HG02885 (cell line): ENCODE measurements at regions not wholly inside any gene's neighbourhood (a gene's known extent, or its start where the extent isn't known, plus 50 kb on each side); places are given as distances from the start of the nearest gene placed in this dataset.
"Not testable (repeated sequence)": the region's sequence is repeated elsewhere in the genome, so short reads cannot be mapped to it uniquely, and the experiment has no call there.

Experiments used
- ATAC-seq: cut with Tn5 transposase; IDR thresholded peaks from one replicate; pipeline ENCODE4 v1.9.1; 2021; ENCODE audit warnings: mild to moderate bottlenecking; ENCODE audit not compliant: unreplicated experiment, poor library complexity

DNA sequence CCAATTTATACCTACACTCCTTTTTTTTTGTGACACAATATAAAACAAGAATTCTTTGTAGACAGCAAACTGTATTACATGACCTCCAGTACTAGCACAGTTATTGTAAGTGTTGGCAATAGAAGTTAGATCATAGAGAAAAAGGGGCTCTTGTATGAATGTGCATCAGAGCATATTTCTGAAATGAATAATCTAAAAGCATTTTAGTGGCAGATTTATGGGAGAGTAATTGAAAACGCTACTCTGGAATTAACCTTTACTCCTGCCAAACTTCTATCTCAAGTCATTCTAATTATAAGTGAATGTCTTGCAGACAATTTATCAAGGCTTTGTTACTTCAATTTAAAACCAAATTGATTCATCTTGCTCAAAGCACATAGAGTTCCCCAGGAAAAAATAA is 968.1 kb downstream of the TAF11L14 start:
- no peak for ATAC-seq

DNA sequence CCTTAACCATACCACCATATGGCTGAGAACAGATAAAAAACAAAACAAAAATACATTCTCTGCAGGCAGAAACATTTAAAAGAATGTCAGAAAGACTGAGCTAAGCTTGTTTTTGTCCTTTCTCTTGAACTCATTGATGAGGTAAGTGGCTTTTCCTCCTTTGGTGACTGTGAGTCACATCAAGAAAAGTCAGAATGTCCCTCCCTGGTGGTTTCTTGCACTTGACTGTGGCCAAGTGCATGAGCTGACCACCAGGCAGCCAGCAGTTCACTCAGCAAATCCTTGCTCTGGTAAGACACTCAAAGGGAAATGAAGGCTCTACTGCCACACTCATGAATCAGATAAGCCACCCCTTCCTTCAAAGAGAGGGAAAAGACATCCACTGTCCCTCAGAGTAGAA is 970.9 kb downstream of the TAF11L14 start:
- ATAC-seq: peak; percentile 48

DNA sequence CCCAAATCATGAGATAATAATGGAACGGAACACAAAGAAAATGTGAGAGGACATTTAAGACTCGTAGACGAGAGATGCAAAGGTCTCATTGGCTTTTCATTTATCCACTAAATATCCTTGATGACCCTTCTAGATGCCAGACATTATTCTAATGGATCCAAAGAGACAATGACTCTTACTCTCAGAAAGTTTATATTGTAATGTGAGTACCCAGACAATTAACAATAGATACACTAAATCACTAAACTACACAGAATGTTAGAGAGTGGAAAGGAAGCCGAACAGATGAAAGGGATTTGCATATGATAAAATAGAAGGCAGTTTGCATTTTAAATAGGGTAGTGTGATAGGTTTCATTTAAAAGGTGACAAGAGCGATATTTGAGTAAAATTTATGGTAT is 973.3 kb downstream of the TAF11L14 start:
- no peak for ATAC-seq

DNA sequence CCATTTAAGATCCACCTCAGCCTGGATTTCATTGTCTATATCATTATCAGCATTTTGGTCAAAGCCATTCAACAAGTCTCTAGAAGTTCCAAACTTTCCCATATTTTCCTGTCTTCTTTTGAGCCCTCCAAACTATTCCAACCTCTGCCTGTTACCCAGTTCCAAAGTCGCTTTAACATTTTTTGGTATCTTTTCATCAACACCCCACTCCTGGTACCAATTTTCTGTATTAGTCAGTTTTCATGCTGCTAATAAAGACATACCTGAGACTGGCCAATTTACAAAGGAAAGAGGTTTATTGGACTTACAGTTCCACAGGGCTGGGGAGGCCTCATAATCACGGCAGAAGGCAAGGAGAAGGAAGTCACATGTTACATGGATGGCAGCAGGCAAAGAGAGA is 982.9 kb downstream of the TAF11L14 start:
- ATAC-seq: not testable (repeated sequence)

DNA sequence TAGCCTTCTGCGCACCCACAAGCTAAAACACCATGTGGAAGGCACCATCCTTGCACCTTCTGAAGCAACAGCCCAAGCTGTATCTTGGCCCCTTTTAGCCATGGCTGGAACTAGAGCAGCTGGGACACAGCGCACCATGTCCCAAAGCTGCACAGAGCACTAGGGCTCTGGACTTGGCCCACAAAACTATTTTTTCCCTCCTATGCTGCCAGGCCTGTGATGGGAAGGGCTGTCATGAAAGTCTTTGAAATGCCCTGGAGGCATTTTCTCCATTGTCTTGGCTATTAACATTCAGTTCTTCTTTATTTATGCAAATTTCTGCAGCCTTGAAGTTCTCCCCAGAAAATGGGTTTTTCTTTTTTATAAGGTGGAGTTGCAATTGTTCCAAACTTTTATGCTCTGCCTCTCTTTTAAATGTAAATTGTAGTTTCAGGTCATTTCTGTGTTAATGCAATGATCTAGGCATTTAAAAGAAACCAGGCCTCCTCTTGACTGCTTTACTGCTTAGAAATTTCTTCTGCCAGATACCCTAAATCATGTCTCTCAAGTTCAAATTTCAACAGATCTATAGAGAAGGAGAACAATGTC is 996.3 kb downstream of the TAF11L14 start:
- ATAC-seq: no peak

DNA sequence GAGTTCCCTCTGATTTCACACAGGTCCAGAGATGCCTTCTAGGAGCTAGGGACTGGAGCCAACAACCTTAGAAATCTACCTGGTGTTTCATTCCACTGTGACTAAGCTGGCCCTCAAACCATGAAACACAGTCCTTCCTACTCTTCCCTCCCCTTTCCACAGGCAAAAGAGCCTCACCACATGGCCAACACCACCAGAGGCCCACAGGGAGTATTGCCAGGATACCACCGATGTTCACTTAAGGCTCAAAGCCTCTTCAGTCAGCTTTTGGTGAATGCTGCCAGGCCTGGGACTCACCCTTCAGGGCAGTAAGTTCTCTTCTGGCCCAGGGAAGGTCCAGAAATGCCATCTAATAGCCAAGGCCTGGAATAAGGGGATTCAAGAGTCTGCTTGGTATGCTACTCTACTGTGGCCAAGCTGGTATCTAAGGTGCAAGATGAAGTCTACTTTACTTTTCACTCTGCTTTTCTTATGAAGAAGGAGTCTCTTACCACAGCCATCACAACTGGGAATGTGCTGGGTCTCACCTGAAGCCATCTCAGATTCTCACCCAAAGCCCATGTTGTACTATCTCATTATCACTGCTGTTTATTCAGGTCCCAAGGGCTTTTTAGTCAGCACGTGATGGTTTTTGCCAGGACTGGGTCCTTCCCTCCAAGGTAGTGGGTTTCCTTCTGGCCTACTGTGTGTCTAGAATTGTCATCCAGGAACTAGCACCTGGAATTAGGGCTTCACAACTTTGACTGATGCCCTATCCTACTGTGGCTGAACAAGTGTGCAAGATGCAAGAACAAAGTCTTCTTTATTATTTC is 1018.4 kb downstream of the TAF11L14 start:
- ATAC-seq: no peak

DNA sequence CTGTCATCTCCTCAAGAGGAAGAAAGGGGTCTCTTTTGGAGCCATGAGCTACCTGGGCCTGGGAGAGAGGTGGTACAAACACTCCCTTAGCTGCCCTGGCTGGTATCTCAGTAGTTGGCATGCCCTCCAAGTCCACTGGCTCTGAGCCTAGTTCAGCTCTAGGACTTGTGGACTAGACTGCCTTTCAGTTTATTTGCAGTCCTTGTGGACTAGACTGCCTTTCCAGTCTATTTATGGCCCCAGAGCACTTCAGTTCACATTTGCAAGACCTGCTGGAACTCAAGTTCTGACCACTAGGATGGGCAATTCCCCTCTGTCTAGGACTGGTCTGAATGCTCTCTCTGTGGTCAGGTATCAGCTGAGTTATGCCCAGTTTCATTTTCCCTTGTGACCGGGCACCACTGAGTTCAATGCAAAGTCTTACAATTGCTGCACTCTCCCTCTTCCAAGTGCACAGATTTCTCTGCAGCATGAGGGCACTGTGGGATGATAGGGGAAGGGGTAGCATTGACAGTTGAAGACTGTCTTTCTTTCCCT is 1019.0 kb downstream of the TAF11L14 start:
- peak; percentile 82 for ATAC-seq

DNA sequence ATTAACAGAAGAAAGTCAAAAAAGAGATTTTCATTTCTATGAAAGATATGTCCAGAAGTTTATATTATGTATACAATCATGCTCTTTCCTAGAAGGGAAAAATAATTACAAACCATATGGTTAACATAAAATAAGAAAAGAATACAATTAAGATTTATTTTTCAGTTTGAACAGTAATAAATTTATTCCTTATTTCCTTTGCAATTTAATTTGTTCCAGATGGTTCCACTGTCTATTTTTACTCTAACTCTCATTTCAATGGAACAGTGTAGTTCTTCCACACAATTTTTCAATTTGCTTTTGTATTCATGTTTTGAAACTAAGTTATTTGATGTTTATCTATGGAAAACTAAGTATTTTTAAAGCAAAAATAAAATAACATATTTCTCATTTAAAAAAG is 1026.3 kb downstream of the TAF11L14 start:
- no peak for ATAC-seq

DNA sequence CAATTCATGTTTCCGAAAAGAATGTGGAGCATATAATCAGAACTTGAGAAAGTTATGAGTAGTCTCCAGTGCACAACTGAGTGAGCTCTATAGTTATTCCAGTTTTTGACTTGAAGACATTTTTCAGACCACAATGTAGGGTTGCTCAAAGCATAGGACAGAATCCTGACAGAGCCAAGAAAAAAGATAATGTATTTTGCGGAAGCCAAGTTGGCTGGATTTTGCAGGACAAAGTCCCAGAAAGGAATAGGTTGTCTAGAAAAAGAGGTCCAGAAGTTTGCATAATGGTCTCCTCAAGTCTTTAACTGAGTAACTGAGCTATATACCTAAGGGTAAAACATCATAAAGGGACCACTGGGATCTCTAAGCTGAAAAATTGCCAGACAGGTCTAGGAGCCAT is 1028.0 kb downstream of the TAF11L14 start:
- no peak for ATAC-seq

DNA sequence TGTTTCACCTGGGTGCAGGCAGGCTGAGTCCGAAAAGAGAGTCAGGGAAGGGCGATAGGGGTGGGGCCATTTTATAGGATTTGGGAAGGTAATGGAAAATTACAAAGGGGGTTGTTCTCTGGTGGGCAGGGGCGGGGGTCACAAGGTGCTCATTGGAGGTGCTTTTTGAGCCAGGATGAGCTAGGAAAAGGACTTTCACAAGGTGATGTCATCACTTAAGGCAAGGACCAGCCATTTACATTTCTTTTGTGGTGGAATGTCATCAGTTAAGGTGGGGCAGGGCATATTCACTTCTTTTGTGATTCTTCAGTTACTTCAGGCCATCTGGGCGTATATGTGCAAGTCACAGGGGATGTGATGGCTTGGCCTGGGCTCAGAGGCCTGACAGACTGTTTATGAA is 1040.0 kb downstream of the TAF11L14 start:
- ATAC-seq: not testable (repeated sequence)

DNA sequence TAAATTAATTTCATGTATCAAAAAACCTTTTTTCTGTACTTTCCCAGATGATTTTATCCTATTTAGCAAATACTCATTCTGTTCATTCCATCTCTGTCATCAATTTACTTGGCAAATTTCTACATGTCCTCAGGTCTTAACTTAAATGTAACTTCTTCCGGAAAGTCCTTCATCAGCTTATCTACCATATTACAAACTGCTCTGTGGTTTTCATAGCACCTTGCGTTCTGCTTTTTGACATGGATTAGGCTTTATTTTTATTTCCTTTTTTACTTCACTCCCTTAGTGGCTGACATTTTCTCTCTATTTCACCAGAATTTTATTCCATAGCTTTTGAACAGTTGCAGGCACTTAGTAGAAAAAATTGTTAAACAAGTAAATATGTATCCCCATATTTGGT is 1040.8 kb downstream of the TAF11L14 start:
- ATAC-seq: no peak

DNA sequence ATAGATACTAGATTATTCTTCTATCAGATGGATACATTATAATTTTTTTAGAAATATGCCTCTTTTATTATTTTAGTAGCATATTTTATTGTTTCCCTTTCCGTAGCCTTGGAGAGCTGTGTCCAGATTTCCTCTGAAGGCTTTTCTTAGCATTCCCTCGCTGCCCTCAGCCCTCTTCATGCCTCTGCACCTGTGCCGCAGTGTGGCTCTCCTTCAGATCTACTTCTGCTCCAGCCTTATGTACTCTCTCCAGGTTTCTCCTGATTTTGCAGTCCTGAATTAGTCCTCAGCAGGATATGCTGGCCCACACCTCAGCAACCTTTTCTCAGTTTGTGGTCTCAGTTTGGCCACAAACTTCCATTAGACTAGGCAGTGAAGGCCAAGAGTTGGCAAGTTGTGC is 1052.0 kb downstream of the TAF11L14 start:
- no peak for ATAC-seq

DNA sequence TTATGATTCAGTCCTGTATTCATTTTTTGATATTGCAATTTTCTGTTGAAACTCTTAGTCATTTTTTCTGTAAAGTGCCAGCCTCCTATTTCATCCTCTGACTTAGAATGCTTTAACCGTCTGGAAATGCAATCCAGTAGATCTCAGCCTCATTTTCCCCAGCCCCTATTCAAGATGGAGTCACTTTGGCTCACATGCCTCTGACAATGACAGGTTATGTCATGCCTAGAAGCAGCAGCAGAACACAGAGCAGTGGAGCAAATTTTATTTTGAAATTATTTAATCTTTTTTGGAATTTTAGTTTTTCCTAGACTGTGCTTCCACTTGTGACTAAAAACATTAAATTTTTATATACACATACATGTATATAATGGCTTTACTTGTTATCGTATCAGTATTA is 1053.2 kb downstream of the TAF11L14 start:
- ATAC-seq: no peak

DNA sequence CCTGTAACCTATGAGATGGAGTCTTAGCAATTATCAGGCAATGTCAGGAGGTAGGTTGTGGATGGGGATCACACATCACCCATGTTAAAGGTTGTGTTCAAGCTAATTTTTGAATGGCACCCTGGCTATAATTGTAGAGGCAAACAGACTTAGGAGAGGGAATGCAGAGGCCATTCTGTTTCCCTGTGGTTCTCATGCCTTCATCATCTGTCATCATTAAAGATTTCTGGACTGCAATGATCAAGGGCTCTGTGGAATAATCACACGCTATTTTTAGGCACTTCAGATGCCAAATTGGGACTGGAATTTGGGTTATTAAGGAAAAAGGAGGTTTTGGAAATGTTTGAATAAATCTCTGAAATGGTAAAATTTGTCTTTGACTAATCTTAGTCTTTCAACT is 1065.4 kb downstream of the TAF11L14 start:
- ATAC-seq: no peak

DNA sequence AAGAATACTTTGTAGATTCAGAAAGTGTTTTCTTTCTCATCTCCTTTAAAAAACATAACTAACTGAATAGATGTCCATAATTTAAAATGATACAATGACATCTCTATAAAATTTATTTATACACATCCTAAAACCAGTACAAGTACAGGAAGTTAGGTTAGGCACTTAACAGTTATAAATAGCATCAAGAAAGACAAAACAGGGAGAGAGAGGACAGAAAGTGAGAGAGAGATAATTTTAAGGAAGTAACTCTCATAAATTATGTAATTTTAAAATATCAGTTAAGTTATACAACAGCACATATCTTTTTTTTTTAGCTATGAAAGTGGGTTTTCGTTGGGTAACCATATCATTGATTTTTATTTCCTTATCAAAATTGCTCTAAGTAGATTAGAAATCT is 1068.6 kb downstream of the TAF11L14 start:
- ATAC-seq: no peak

DNA sequence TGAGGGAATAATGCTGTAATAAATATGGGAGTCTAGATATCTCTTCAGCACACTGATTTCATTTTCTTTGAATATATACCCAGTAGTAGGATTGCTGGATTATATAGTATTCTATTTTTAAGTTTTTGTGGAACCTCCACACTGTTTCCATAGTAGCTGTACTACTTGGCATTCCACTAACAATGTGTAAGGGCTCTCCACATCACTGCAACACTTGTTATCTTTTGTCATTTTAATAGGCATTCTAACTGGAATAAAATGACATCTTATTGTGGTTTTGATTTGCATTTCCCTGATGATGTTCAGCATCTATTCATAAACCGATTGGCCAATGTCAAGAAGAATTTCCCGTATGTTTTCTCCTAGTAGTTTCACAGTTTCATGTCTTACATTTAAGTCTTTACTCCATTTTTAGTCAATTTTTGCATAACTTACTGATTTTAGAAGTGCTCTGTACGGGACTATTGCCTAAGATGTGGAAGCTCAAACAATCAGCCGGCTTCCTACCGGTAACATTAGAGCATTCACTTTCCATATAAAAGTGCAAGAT is 1078.8 kb downstream of the TAF11L14 start:
- ATAC-seq: no peak

DNA sequence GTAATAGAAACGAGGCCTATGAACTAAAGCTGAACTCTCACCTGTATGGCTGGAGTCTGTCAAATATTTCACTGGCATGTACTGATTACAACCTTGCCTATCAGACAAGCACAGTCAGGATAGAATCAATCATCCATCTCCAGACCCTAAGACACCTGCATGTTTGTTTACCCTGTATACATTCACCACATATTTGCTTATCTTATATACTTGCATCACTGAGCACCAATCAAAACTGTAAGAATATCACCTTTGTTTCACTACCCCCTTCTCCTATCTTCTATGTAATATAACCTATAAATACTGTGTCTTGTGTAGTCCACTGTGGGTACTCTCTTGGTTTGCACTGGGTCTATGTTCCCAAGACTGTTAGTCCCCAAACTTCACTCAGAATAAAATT is 1085.7 kb downstream of the TAF11L14 start:
- ATAC-seq: no peak

DNA sequence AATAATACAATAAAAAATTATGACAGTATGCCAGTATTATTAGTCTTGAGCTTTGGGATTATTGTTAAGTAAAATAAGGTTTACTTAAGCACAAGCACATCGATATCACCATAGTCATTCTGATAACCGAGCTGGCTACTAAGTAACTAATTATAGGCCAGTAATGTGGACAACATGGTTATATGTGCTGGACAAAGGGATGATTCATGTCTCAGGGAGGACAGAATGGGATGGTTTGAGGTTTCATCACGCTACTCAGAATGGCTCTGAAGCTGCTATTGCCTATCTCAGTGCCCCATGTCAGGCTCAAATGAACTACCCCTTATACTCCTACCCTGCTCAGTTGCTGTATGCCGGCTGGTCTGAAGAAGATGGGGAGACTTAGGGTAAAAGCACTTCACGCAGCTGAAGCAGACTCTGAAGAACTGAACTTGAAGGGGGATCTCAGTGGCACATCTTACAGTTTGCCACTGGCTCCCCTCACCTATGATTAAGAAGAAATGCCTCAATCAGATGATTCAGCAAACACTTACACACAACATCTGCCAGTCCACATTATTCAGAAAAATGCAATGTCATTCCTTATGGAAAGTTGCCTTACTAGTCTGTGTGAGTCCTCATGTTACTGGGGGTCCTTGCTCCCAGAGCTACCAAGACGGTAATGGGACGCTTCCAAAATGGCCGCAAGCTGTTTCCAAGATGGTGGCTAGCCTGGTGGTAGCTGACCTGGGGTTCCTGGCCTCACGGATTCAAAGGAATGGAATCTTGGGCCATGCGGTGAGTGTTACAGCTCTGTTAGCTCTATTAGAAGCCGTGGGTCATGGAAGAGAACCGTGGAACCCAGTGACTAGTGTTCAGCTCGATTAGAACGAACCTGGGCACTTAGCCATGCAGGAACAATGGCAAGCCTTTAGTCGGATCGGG is 1098.6 kb downstream of the TAF11L14 start:
- ATAC-seq: no peak

DNA sequence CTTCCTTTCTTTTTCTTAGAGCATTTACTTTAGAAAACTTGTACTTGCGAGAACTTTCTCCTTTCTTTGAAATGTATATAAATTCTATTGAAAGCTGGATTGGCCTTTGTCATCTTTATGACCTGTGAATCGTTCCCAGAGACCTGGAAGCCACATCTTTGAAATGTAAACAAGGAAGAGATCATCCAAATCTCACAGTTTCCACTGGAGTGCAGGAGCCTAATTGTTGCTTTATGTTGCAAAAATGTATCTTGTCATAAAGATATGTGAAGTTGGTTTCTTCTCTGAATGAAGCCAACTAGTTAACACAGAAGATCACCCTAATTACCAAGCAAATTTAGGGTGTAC is 1101.8 kb downstream of the TAF11L14 start:
- no peak for ATAC-seq

DNA sequence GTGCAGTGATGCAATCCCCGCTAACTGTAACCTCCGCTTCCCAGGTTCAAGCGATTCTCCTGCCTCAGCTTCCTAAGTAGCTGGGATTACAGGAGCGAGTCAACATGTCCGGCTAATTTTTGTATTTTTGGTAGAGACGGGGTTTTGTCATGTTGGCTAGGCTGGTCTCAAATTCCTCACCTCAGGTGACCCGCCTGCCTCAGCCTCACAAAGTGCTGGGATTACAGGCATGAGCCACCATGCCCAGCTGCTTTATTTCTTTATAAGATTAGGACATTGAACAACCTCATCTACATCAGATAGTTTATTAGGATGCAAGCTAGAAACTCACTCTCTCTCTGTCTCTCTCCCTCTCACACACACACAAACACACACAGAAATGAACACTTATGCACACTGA is 1102.5 kb downstream of the TAF11L14 start:
- ATAC-seq: not testable (repeated sequence)

DNA sequence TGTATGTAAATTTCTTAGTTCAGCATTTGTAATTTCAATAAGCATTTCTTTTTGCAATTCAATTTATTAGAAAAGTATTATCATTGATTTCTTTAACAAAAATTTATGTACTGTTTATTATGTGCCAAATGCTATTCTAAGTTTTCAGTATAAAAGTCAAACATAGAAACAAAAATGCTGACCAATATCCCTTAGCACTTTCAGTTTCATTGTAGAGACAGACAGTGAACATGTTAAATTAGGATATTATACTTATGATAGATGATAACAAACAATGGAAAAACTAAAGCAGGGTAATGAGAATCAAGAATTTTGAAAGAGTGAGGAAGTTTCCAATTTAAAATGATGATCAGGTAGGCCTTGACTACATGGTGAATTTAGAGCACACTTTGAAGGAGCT is 1106.0 kb downstream of the TAF11L14 start:
- peak; percentile 38 for ATAC-seq
